ENCODE measurements at regions not wholly inside any gene's neighbourhood (a gene's known extent, or its start where the extent isn't known, plus 50 kb on each side); places are given as distances from the start of the nearest gene placed in this dataset.

GRCh38 chr16:73482310-73482709 lies 434.4 kb upstream of the ZFHX3 start:
- DNase-seq (ENCODE audit: low spot score in 2 of 2) = no peak
- TF ChIP-seq POLR2A (IDR thresholded peaks at IDR 0.05) (no peak), CTCF (IDR thresholded peaks at IDR 0.05) (no peak), EP300 (IDR thresholded peaks at IDR 0.05) (no peak)
- H3K4me1 ChIP-seq = peaks cover 0 to 5% (median 0%) of the 10 kb centered on the region in 4 donors
- H3K36me3 ChIP-seq = no peaks in the 10 kb centered on the region
- peaks cover 0 to 8% of the 10 kb centered on the region in 2 donors for H3K27me3 ChIP-seq
- no peak overlapping the region for H3K27ac ChIP-seq
- H3K4me3 ChIP-seq = no peak overlapping the region
- H3K9me3 ChIP-seq = no peaks in the 10 kb centered on the region
- WGBS, 2 donors = 86 to 88% methylated on average over 6 of the region's 6 CpGs

GRCh38 chr16:73480381-73480780 lies 432.5 kb upstream of the ZFHX3 start:
- peaks cover 0 to 5% (median 0%) of the 10 kb centered on the region in 4 donors for H3K4me1 ChIP-seq
- no peak for TF ChIP-seq EP300 (IDR thresholded peaks at IDR 0.05)
- no peak for TF ChIP-seq CTCF (IDR thresholded peaks at IDR 0.05)
- TF ChIP-seq POLR2A (IDR thresholded peaks at IDR 0.05) = no peak
- WGBS, 2 donors = 55% methylated on average over 2 of the region's 2 CpGs
- no peaks in the 10 kb centered on the region for H3K9me3 ChIP-seq
- H3K36me3 ChIP-seq = no peaks in the 10 kb centered on the region
- H3K27ac ChIP-seq = no peak overlapping the region
- H3K4me3 ChIP-seq = no peak overlapping the region
- no peak for DNase-seq (ENCODE audit: low spot score in 2 of 2)
- H3K27me3 ChIP-seq = peaks cover 0 to 8% of the 10 kb centered on the region in 2 donors

GRCh38 chr16:73473713-73474112 lies 425.8 kb upstream of the ZFHX3 start:
- WGBS, 2 donors = 59 to 73% methylated on average over 3 of the region's 3 CpGs
- no peaks in the 10 kb centered on the region for H3K36me3 ChIP-seq
- H3K9me3 ChIP-seq = no peaks in the 10 kb centered on the region
- no peaks in the 10 kb centered on the region for H3K4me1 ChIP-seq
- H3K27ac ChIP-seq = no peak overlapping the region
- no peaks in the 10 kb centered on the region for H3K27me3 ChIP-seq
- no peak overlapping the region for H3K4me3 ChIP-seq
- no peak for TF ChIP-seq POLR2A (IDR thresholded peaks at IDR 0.05)
- TF ChIP-seq CTCF (IDR thresholded peaks at IDR 0.05) = no peak
- no peak for TF ChIP-seq EP300 (IDR thresholded peaks at IDR 0.05)
- DNase-seq (ENCODE audit: low spot score in 2 of 2) = no peak

GRCh38 chr16:73464834-73465233 lies 416.9 kb upstream of the ZFHX3 start:
- no peak for DNase-seq (ENCODE audit: low spot score in 2 of 2)
- WGBS, 2 donors = 91 to 92% methylated on average over 11 of the region's 11 CpGs

GRCh38 chr16:73459586-73459985 lies 411.7 kb upstream of the ZFHX3 start:
- DNase-seq (ENCODE audit: low spot score in 2 of 2) = no peak
- TF ChIP-seq POLR2A (IDR thresholded peaks at IDR 0.05) (no peak), CTCF (IDR thresholded peaks at IDR 0.05) (no peak), EP300 (IDR thresholded peaks at IDR 0.05) (no peak)
- H3K9me3 ChIP-seq = peaks cover 0 to 15% (median 0%) of the 10 kb centered on the region in 4 donors
- 82 to 92% methylated on average over 5 of the region's 5 CpGs for WGBS, 2 donors
- no peak overlapping the region for H3K27ac ChIP-seq
- H3K4me3 ChIP-seq = no peak overlapping the region
- no peaks in the 10 kb centered on the region for H3K36me3 ChIP-seq
- no peaks in the 10 kb centered on the region for H3K4me1 ChIP-seq
- no peaks in the 10 kb centered on the region for H3K27me3 ChIP-seq

More at GRCh38 chr16:73464834-73465233, 416.9 kb upstream of the ZFHX3 start:
- Histone ChIP-seq H3K4me3 (no peak overlapping the region), H3K27ac (no peak overlapping the region), H3K27me3 (no peaks in the 10 kb centered on the region), H3K4me1 (no peaks in the 10 kb centered on the region), H3K9me3 (peaks cover 0 to 15% (median 0%) of the 10 kb centered on the region in 4 donors), H3K36me3 (no peaks in the 10 kb centered on the region)
- TF ChIP-seq POLR2A (IDR thresholded peaks at IDR 0.05) = no peak
- TF ChIP-seq EP300 (IDR thresholded peaks at IDR 0.05) = no peak
- TF ChIP-seq CTCF (IDR thresholded peaks at IDR 0.05) = no peak

Measured in tibial nerve (tissue), 4 donors.